H9 (cell line): ENCODE measurements at regions not wholly inside any gene's neighbourhood (a gene's known extent, or its start where the extent isn't known, plus 50 kb on each side); places are given as distances from the start of the nearest gene placed in this dataset.

Experiments used
- DNase-seq: peaks from one replicate; pipeline ENCODE4 v3.0.0-alpha.2; 2017
- H2AFZ ChIP-seq: one replicate; pipeline ENCODE4 v1.6.1; 2013; ENCODE audit warnings: mild to moderate bottlenecking, low read length, control low read depth, moderate library complexity
- H2AK5ac ChIP-seq: 2 replicates; pipeline ENCODE4 v1.6.1; 2013; ENCODE audit warnings: low read length, control low read depth, mixed read lengths; ENCODE audit not compliant: insufficient read length
- H2BK120ac ChIP-seq: one replicate; pipeline ENCODE4 v1.6.1; 2013; ENCODE audit warnings: low read depth, mild to moderate bottlenecking, low read length, control low read depth, inconsistent platforms; ENCODE audit not compliant: poor library complexity, severe bottlenecking
- H2BK12ac ChIP-seq: 2 replicates; pipeline ENCODE4 v1.6.1; 2013; ENCODE audit warnings: low read length, control low read depth, mixed read lengths, low read depth; ENCODE audit not compliant: insufficient read length
- H2BK15ac ChIP-seq: 2 replicates; pipeline ENCODE4 v1.6.1; 2013; ENCODE audit warnings: low read depth, low read length, control low read depth
- H2BK20ac ChIP-seq: one replicate; pipeline ENCODE4 v1.6.1; 2013; ENCODE audit warnings: low read depth, mild to moderate bottlenecking, low read length, control low read depth, inconsistent platforms; ENCODE audit not compliant: poor library complexity, severe bottlenecking
- H2BK5ac ChIP-seq: 2 replicates; pipeline ENCODE4 v1.6.1; 2013; ENCODE audit warnings: low read length, control low read depth, mixed read lengths; ENCODE audit not compliant: insufficient read length
- H3K14ac ChIP-seq: 2 replicates; pipeline ENCODE4 v1.6.1; 2013; ENCODE audit warnings: low read length, control low read depth; ENCODE audit not compliant: insufficient read depth
- H3K18ac ChIP-seq: 2 replicates; pipeline ENCODE4 v1.6.1; 2013; ENCODE audit warnings: low read depth, mild to moderate bottlenecking, mixed read lengths, low read length, control low read depth; ENCODE audit not compliant: insufficient read length
- H3K23ac ChIP-seq: 2 replicates; pipeline ENCODE4 v1.6.1; 2013; ENCODE audit warnings: low read length, control low read depth, mixed read lengths, low read depth; ENCODE audit not compliant: insufficient read length
- H3K23me2 ChIP-seq: 2 replicates; pipeline ENCODE4 v1.6.1; 2013; ENCODE audit warnings: low read depth, mild to moderate bottlenecking, mixed read lengths, low read length, control low read depth; ENCODE audit not compliant: insufficient read length, poor library complexity, severe bottlenecking
- H3K27ac ChIP-seq: 2 replicates; pipeline ENCODE4 v1.5.1; 2013; ENCODE audit warnings: low read length, control low read depth, mixed read lengths, low read depth; ENCODE audit not compliant: insufficient read length
- H3K27me3 ChIP-seq: 2 replicates; pipeline ENCODE4 v1.6.1; 2013; ENCODE audit warnings: low read length, control low read depth, inconsistent platforms; ENCODE audit not compliant: insufficient read depth
- H3K4ac ChIP-seq: 2 replicates; pipeline ENCODE4 v1.6.1; 2013; ENCODE audit warnings: low read depth, mild to moderate bottlenecking, control low read depth, inconsistent platforms, low read length, moderate library complexity
- H3K4me1 ChIP-seq: 2 replicates; pipeline ENCODE4 v1.6.1; 2013; ENCODE audit warnings: low read length, control low read depth, inconsistent platforms; ENCODE audit not compliant: insufficient read depth
- H3K4me2 ChIP-seq: 2 replicates; pipeline ENCODE4 v1.6.1; 2013; ENCODE audit warnings: low read length, control low read depth, mixed read lengths; ENCODE audit not compliant: insufficient read length, insufficient read depth
- H3K56ac ChIP-seq: 2 replicates; pipeline ENCODE4 v1.6.1; 2013; ENCODE audit warnings: low read depth, mild to moderate bottlenecking, mixed read lengths, low read length, control low read depth; ENCODE audit not compliant: insufficient read length
- H3K79me1 ChIP-seq: 2 replicates; pipeline ENCODE4 v1.6.1; 2013; ENCODE audit warnings: low read depth, mild to moderate bottlenecking, moderate library complexity, low read length, control low read depth, inconsistent platforms; ENCODE audit not compliant: insufficient read depth, poor library complexity, severe bottlenecking
- H3K79me2 ChIP-seq: 2 replicates; pipeline ENCODE4 v1.6.1; 2013; ENCODE audit warnings: low read length, control low read depth, inconsistent platforms; ENCODE audit not compliant: insufficient read depth
- H3K9ac ChIP-seq: 2 replicates; pipeline ENCODE4 v1.6.1; 2013; ENCODE audit warnings: low read length, control low read depth, mixed read lengths; ENCODE audit not compliant: insufficient read length; ENCODE audit errors: extremely low read depth
- H3K9me3 ChIP-seq: one replicate; pipeline ENCODE4 v1.6.1; 2013; ENCODE audit warnings: low read depth, low read length, inconsistent platforms; ENCODE audit not compliant: control insufficient read depth
- H3T11ph ChIP-seq: one replicate; pipeline ENCODE4 v1.6.1; 2013; ENCODE audit warnings: mild to moderate bottlenecking, low read length, control low read depth, inconsistent platforms
- H4K20me1 ChIP-seq: one replicate; pipeline ENCODE4 v1.6.1; 2013; ENCODE audit not compliant: control insufficient read depth, insufficient read length, insufficient read depth
- H4K5ac ChIP-seq: 2 replicates; pipeline ENCODE4 v1.6.1; 2013; ENCODE audit warnings: low read depth, mild to moderate bottlenecking, mixed read lengths, low read length, control low read depth; ENCODE audit not compliant: insufficient read length
- H4K8ac ChIP-seq: replicated peaks from 2 replicates; pipeline ENCODE4 v1.6.1; 2013; ENCODE audit warnings: low read length, control low read depth, mixed read lengths, low read depth; ENCODE audit not compliant: insufficient read length
- H4K91ac ChIP-seq: 2 replicates; pipeline ENCODE4 v1.6.1; 2013; ENCODE audit warnings: low read depth, mild to moderate bottlenecking, moderate library complexity, mixed read lengths, low read length, control low read depth; ENCODE audit not compliant: insufficient read length
- H3K27ac Mint-ChIP-seq, 3 experiments: 2 replicates in 2 of 3; 3 replicates in 1 of 3; pipeline ENCODE4 v1.8.0; 2020 to 2021; ENCODE audit warnings: mixed read lengths in 3 of 3, mild to moderate bottlenecking in 1 of 3, moderate library complexity in 1 of 3
- H3K27me3 Mint-ChIP-seq: 2 replicates; pipeline ENCODE4 v1.8.0; 2021; ENCODE audit warnings: low read depth, mild to moderate bottlenecking, moderate library complexity, mixed read lengths
- H3K36me3 Mint-ChIP-seq, 3 experiments: 2 replicates in 2 of 3; 3 replicates in 1 of 3; pipeline ENCODE4 v1.8.0; 2020 to 2021; ENCODE audit warnings: low read depth in 3 of 3, mixed read lengths in 3 of 3; ENCODE audit not compliant: insufficient read depth in 1 of 3
- H3K4me1 Mint-ChIP-seq, 2 experiments: 2 replicates each; pipeline ENCODE4 v1.8.0; 2020; ENCODE audit warnings: mixed read lengths in 2 of 2
- H3K4me3 Mint-ChIP-seq, 2 experiments: 2 replicates in 1 of 2; 3 replicates in 1 of 2; pipeline ENCODE4 v1.8.0; 2020 to 2021; ENCODE audit warnings: mild to moderate bottlenecking in 2 of 2, mixed read lengths in 2 of 2, moderate library complexity in 1 of 2
- H3K9me3 Mint-ChIP-seq, 2 experiments: 2 replicates in 1 of 2; 3 replicates in 1 of 2; pipeline ENCODE4 v1.8.0; 2020; ENCODE audit warnings: mild to moderate bottlenecking in 2 of 2, mixed read lengths in 2 of 2, moderate library complexity in 1 of 2
- WGBS: extraction: QIAGEN DNeasy Blood & Tissue Kit; methylation state at CpG from one replicate; pipeline ENCODE4 v1.1.7; 2013; ENCODE audit warnings: missing lambda C conversion rate, low lambda C conversion rate, mixed read lengths; ENCODE audit not compliant: insufficient read length; ENCODE audit errors: extremely low coverage; 5-methylcytosine and 5-hydroxymethylcytosine counted together
- TF ChIP-seq, protein P1 (sequence below): fragments of 200-600 bp; sonication (generic); conservative IDR thresholded peaks from 3 replicates; pipeline ENCODE4 v1.8.0; 2021; ENCODE audit warnings: antibody characterized with exemption, mild to moderate bottlenecking

DNA sequence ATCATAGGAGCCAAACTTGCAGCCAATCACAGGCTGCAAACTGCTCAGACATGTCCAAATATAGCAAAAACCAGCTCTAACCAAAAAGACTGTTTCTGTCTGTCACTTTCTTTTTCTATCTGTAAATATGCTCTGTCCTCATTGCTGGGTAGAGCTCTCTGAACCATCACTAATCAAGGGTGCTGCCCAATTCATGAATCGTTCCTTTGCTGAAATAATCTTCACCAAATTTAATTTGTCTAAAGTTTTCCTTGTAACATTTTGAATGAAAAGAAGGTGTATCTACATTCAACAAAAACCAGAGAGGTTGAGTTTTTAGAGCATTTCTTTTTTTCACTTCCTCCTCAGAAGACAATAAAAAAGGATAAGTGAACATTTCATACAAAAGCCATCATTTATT lies 1221.7 kb upstream of the ADGRL2 start:
- Histone ChIP-seq H2AFZ (no peak overlapping the region), H3T11ph (no peak overlapping the region), H4K20me1 (no peaks in the 10 kb centered on the region), H4K8ac (no peak overlapping the region), H2BK20ac (no peak overlapping the region), H3K4me2 (no peak overlapping the region), H2AK5ac (no peak overlapping the region), H2BK12ac (no peak overlapping the region), H3K56ac (no peak overlapping the region), H3K79me1 (no peaks in the 10 kb centered on the region), H3K9ac (no peak overlapping the region), H3K9me3 (no peaks in the 10 kb centered on the region), H3K27ac (no peak overlapping the region), H3K79me2 (no peaks in the 10 kb centered on the region), H2BK15ac (no peak overlapping the region), H3K23ac (no peak overlapping the region), H2BK5ac (no peak overlapping the region), H3K4me1 (no peaks in the 10 kb centered on the region), H3K18ac (no peak overlapping the region), H3K23me2 (no peaks in the 10 kb centered on the region), H3K27me3 (no peaks in the 10 kb centered on the region), H2BK120ac (no peak overlapping the region), H4K5ac (no peak overlapping the region), H3K4ac (no peak overlapping the region), H4K91ac (no peak overlapping the region), H3K14ac (no peak overlapping the region)
- TF ChIP-seq, protein P1, sequence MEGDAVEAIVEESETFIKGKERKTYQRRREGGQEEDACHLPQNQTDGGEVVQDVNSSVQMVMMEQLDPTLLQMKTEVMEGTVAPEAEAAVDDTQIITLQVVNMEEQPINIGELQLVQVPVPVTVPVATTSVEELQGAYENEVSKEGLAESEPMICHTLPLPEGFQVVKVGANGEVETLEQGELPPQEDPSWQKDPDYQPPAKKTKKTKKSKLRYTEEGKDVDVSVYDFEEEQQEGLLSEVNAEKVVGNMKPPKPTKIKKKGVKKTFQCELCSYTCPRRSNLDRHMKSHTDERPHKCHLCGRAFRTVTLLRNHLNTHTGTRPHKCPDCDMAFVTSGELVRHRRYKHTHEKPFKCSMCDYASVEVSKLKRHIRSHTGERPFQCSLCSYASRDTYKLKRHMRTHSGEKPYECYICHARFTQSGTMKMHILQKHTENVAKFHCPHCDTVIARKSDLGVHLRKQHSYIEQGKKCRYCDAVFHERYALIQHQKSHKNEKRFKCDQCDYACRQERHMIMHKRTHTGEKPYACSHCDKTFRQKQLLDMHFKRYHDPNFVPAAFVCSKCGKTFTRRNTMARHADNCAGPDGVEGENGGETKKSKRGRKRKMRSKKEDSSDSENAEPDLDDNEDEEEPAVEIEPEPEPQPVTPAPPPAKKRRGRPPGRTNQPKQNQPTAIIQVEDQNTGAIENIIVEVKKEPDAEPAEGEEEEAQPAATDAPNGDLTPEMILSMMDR = no peak
- Mint-ChIP-seq H3K4me3 (no peak overlapping the region), H3K9me3 (peaks cover 3 to 17% of the 10 kb centered on the region in 2 experiments; a peak in 4 of 5 replicates), H3K27ac (no peak overlapping the region), H3K4me1 (no peaks in the 10 kb centered on the region), H3K27me3 (no peaks in the 10 kb centered on the region), H3K36me3 (peaks cover 4 to 20% (median 7%) of the 10 kb centered on the region in 3 experiments; a peak in 4 of 7 replicates)
- no peak for DNase-seq
- WGBS = no CpG with 5 or more reads among the region's 1 CpG
